NCI-H2107 treated with DMSO at 0.1 percent for 48 hours (cell line): ENCODE measurements at regions not wholly inside any gene's neighbourhood (a gene's known extent, or its start where the extent isn't known, plus 50 kb on each side); places are given as distances from the start of the nearest gene placed in this dataset.

Source experiments
- DNase-seq: peaks from one replicate; lab custom pipeline; 2025; ENCODE audit not compliant: unreplicated experiment; lab: John Stamatoyannopoulos, UW

DNA sequence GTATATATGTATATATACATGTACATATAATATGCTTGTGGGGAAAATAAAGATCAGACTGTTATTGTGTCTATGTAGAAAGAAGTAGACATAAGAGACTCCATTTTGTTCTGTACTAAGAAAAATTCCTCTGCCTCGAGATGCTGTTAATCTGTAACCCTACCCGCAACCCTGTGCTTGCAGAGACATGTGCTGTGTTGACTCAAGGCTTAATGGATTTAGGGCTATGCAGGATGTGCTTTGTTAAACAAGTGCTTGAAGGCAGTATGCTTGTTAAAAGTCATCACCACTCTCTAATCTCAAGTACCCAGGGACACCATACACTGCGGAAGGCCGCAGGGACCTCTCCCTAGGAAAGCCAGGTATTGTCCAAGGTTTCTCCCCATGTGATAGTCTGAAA, 972.9 kb downstream of the GALC start:
- DNase-seq: peak; percentile 60

DNA sequence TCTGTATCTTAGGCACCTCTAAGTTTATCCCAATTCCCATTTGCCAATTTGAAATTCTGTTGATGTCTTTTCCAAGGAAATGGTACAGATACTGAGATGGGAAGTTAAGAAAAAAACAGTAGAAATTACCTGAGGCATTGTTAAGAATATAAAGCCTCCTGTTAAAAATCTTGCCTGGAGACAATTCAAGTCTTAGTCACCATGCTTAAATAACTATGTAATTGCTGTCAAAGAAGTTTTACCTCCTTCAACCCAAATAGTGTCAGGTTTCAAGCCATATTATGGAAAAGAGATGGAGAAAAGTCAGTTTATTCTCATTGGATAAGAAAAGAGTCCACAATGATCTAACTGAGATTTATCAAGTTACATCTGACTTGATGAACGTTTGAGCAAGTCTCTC, 974.7 kb downstream of the GALC start:
- no peak for DNase-seq

DNA sequence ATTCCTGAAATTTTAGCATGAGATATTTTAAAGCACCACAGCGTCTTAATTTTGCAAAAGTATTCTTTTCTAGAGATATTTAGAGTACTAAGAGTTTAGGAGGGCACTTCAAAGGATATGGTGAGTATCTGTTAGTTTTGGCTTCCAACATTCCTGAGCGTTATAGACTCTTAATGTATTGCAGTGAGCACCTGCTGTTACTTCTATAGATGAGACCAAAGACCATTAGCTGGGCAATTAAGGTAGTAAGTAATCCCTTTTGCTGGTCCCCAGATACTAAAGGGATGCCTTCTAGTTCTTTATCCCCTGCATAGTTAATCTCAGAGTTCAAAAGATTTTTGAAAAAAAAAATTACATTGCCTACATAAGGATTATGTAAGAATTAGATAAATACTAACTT, 975.6 kb downstream of the GALC start:
- DNase-seq: no peak

DNA sequence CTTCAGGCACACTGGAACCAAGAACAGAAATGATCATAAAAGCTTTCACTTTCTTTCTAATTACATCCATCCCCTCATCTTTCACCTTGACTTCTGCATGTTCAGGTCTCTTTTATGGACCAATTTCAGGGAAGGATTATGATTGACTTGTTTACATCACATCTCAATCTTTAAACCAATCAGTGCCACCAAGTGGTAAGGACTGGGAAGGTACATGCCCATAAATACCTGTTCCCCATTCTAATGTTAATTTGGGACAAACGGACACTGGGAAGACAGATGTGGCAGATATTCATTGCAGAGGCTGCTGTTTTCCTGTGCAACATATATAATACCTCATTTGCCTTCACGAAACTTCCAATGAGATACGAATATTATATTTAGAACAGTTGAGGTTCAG, 978.1 kb downstream of the GALC start:
- no peak for DNase-seq

DNA sequence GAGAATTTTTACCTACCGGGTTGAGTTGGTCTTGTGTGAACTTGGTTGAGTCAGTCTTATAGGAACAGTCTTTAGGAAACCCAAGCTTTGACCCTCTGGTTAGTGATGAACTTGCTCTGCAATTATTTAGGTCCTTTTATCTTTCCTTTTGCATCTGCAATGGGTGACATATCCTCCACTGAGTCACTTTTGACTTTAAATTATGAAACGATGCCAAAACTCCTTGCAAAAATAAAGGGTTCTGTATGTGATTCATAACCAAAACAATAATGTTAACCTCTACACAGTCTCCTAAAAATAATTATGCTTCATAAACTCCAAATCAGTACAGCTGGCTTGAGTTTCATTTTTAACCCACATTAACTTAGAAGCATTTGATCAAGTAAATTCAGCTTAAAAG, 979.4 kb downstream of the GALC start:
- no peak for DNase-seq

DNA sequence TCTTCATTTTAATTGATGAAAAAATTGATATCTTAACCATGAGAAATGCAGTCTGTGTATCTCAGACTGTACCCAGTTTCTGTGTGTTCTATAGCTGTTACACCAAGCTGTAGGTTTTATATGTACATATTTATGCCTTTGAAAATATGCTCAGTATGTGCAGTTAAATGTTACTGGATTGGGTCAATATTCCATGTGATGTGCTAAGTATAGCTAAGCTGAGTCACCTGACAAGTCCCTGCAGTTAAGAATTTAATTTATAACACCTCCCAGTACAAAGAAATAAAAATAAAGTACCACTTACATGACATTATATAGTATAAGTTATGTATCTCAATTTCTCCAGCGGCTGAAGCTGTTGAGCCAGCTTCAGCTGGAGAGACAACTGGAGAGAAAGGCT, 984.0 kb downstream of the GALC start:
- DNase-seq: no peak

DNA sequence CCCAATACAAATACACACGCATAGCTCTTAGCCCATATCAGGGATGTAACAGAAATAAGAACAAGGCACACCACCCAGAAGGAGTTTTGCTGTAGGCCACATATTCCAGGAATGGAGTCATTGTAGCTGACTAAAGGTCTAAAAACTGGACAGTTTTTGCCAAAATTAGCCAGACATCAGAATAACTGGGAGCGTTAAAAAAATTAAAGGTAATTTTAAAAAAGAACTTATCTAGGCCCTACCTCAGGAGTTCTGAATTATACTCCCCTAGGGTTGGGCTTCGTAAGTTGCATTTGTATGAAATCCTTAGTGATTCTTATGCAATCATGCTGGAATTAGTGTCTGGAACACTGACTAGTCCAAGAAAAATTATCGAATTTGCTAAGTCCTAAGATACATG, 987.7 kb downstream of the GALC start:
- DNase-seq: no peak

DNA sequence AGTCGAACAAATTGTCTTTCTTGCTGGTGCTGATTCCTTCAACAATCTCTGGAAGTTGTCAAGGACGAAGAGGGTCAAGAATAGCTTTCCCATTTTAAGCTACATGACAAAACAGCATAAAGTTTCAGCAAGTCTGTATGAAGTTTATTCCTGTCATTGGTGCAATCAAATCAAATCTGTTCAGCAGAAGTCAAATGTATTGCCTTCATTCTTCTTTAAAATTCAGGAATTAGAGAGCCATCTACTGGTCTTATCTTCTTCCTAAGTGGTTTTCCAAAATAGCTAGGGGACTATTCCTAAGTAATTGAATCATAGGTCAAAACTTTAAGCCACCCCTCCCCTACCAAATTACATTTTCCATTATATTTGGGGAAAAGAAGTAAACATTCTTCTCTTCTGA, 990.2 kb downstream of the GALC start:
- no peak for DNase-seq

DNA sequence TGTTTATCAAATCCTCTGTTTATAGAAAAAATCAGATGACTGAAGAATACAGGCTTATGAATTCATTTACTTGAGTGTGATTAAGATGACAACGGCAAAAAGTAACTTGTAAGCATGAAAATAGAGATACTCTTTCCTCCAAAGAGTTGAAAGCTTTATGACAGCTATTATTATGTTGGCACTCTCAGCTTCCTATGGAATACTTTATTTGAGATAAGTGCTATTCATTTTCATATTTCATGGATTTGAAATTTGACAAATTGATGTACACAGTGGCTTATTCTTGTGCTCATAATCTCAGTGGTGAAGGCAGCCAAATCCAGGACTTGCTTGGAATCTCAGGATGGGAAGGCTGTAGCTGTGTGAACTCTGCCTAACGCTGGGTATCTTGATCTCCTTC, 991.6 kb downstream of the GALC start:
- DNase-seq: no peak

DNA sequence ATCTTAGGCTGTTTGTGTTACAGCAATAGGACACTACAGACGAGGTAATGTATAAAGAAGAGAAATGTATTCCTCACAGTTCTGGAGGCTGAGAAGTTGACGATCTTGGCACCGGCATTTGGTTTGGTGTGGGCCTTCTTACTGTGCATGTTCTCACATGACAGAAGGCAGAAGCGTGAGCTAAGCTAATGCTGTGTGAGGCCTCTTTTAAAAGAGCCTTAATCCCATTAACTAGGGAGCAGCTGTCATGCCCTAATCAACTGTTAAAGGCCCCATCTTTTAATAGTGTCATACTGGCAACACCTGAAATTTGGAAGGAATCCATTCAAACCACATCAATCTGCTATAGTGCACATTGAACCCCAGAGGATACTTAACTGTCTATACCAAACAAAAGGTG, 992.9 kb downstream of the GALC start:
- DNase-seq: no peak

DNA sequence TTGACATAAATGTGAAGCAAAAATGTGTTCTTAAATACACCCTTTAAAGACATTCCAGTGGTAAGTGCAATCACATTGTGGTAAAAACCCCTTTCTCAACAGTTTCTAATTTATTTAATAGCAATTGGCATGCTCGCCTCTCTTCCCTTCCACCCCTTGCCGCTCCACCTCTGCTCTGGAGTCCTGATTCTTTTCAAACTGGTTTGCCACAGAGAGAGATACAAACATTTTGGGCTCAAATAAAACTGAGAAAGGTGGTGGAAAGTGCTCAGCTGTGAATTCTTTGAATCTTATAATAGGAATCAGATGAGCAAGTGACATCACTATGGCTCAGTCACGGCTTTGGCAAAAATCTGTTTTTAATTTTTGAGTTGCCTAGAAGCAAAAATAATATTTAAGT, 993.9 kb downstream of the GALC start:
- DNase-seq: no peak

DNA sequence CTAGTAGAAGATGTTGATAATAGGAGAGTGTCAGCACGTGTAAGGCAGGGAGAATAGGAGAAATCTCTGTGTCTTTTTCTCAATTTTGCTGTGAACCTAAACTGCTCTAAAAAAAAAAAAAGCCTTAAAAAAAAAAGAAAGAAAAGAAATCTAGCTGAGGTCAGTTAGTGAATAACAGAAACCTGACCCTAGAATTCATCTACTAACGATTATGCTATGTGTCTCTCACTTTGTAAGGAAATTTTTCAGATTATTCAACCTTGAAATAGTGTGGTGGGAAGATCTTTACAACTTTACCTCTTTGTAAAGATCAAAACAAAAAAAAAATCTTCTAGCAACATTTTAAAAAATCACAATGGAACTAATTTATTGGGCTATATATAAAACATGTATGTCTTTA, 995.7 kb downstream of the GALC start:
- no peak for DNase-seq

DNA sequence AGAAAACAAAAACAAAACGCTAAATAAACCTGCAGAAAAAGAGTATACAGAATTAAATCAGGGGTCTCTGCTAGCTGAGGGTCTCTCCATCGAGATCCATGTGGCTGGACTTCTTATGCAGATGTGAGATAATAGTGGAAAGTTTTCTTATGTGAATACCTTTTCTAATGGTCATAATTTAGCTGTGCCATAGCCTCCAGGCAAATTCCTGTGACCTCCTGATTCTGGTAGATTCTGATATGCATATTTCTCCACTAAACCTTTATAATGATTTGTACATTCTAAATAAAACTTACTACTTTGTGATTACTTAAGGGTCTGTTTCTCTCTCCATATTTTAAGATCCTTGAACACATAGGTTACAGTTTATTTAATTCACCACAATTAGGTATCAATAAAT, 1002.6 kb downstream of the GALC start:
- no peak for DNase-seq

DNA sequence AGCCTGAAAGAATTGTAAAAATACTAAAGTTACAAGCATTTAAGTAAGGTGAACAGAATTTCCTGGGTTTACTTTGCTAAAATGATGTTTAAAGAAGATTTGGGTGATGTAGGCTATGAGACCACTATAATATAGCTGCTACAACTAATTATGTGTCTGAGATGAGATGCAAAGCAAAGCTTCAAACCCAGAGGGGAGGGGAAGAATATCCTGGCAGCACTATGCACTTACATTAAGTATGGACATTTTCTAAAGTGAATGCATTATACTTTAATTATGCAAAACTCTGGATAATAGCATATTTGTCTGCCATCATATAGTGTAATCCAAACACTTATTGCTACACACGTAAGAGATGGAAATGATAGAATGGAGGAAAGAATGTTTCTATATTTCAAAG, 1003.7 kb downstream of the GALC start:
- peak; percentile 34 for DNase-seq

DNA sequence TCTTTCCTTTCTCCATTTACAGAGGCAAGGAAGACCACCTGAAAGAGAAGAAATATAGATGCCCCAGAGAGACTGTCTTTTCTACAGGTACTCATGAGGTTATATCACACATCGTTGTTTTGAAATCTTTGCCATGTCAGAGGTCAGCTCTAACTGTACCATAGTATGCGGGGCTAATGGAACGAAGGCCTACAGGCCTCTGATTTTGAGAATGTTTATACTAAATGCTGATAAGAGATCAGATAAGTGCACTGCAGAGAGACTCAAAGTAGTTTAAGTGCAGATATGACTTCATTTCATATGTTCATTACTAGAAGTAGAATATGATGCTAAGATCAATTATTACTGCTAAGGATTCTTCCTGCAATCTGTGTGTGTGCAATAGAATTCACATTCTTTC, 1005.0 kb downstream of the GALC start:
- no peak for DNase-seq

DNA sequence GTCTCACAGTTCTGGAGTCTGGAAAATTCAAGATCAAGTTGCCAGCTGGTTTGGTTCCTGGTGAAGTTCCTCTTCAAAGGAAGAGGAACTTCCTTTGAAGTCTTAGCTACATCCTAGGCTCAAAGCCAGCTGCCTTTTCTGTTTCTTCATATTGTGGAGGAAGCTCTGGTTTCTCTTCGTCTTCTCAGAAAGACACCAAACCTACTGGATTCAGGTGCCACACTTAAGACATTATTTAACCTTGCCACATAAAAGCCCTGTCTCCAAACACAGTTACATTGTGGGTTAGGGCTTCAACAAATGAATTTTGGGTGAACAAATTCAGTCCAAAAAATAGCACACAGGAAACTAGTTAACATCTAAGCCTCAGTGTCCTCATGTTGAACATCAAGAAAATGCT, 1019.8 kb downstream of the GALC start:
- DNase-seq: no peak

DNA sequence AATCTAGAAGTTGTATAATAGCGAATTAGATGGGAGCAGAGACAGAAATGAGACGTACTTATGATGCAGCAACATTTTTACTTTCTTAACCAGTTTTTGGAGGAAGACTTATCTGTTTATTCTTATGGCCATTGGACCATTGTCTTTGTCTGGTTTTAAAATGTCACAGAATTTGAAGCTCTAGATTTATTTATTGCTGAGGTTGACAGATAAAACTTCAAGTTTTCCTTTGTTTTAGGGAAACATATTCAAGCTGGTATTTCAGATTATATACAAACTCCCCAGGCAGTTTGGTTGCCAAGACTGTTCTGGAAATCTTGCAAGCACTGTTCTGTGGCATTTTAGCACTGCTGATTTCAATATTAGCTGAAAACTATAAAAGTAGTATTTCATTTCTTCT, 1021.7 kb downstream of the GALC start:
- no peak for DNase-seq

DNA sequence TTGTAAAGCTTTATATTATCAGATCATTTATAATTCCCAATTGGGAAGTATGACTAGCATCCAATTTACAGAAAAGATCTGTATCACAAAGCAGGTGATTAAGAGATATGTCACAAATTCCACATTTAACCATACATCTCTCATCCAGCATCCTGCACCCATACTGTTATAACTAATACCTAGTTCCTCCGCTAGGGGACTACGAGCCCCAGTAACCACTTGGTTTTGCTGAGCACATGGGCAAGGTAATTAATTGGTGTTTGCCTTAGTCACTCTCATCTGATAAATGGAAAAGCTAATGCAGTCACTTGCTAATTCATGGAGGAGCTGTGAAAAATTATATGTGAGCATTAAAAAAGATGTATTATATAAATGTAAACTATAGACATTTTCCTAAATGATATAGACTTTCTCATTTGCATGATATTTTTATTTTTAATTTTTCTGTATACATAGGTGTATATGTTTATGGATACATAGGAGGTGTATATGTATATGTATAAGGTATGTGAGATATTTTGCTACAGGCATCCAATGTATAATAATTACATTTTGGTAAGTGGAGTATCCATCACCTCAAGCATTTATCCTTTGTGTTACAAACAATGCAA, 1031.8 kb downstream of the GALC start:
- no peak for DNase-seq

DNA sequence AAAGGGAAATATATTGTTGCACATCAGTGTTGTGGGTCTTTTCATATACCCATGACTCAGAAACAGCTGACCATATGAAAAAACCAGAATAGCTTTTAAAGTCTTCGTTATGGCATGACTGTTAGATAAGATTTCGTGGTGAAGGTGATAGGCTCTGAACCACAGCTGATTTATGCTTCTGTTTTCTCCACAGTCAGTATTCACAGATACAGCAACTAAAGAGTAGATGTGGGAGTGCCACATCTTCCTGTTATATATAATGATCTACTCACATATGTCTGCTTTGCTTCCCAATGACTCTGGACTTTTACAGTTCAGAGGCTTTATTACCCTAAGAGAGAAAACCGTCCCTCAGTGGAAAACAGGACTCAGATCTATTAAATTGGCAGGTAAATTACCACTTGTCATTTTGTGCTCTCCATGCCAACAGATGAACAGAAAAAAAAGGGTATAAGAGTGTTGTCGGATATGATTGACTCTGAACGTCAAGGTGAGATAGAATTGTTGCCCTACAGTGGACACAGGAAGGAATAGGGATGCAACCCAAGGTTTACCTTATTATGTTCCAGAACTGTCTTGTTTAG, 1037.1 kb downstream of the GALC start:
- no peak for DNase-seq

DNA sequence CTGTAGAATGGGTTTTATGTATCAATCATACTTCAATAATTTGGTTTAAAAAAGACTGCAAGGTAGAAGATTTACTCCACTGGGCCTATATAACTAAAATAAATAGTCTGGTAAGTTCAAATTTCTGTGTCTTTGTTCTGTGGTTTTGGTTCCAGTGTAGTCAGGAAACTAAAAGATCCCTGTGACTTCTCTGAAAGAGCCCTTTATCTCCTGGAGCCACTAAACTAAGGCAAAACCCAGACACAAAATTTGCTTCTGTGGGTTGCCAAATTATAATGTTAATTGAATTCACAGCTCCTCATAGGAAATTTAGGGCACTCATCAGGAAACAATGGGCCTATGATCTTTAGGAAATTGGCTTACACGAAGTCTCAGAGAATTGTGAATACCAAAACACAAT, 1038.4 kb downstream of the GALC start:
- no peak for DNase-seq

DNA sequence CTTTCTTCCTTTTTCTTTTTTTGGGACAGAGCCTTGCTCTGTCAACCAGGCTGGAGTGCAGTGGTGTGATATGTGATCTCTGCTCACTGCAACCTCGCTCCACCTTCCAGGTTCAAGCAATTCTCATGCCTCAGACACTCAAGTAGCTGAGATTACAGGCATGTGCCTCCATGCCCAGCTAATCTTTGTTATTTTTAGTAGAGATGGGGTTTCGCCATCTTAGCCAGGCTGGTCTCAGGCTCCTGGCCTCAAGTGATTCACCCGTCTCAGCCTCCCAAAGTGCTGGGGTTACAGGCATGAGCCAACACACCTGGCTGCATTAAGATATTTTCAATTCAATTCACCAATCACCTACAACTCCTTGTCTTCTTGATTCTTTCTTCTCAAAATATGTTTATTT, 1046.5 kb downstream of the GALC start:
- DNase-seq: no peak

DNA sequence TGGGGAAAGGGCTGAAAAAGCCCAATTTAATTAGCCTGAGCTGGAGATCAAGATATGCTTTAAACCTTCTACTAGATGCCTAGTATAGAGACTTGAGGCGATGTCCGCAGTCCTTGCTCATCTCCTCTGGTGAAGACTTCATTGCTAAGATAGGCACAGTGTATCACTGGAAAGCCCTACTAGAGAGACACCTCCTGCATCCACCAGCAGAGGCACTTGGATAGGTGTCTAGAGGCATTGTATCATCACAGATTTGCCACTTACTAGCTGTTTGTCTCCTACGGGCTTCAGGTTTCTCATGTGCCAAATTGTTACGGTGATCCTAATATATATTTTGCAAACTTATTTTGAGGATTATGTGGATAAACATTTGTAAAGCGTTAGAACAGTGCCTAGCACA, 1048.5 kb downstream of the GALC start:
- no peak for DNase-seq
